AG04450 (cell line): ENCODE measurements at regions not wholly inside any gene's neighbourhood (a gene's known extent, or its start where the extent isn't known, plus 50 kb on each side); places are given as distances from the start of the nearest gene placed in this dataset.

ENCODE experiments used
- CTCF ChIA-PET: fragments of 300-600, 350-600 bp; formaldehyde crosslinking; extraction: SDS; loops from one replicate; lab custom pipeline; 2022; ENCODE audit warnings: antibody characterized with exemption, inconsistent platforms; lab: Charles Lee
- POLR2A ChIA-PET: fragments of 350-600 bp; formaldehyde crosslinking; extraction: SDS; loops from one replicate; lab custom pipeline; 2021; ENCODE audit warnings: antibody characterized with exemption, inconsistent platforms; lab: Yijun Ruan, JAX
- DNase-seq: peaks from one replicate; pipeline ENCODE4 v3.0.0-alpha.2; 2011; ENCODE audit warnings: low read depth, low spot score
- H3K27ac ChIP-seq: one replicate; pipeline ENCODE4 v1.5.1; 2012; ENCODE audit warnings: low read depth, low read length, control low read depth
- H3K27me3 ChIP-seq: one replicate; pipeline ENCODE4 v1.6.0; 2012; ENCODE audit warnings: low read length; ENCODE audit not compliant: control insufficient read depth, insufficient read depth
- H3K4me3 ChIP-seq: 2 replicates; pipeline ENCODE4 v1.5.1; 2011; ENCODE audit warnings: mild to moderate bottlenecking, low read depth, low read length, control low read depth
- H3K9me3 ChIP-seq: 2 replicates; pipeline ENCODE4 v1.5.1; 2012; ENCODE audit warnings: low read length; ENCODE audit not compliant: control insufficient read depth, insufficient read depth
- CTCF ChIP-seq: IDR thresholded peaks from 2 replicates; pipeline ENCODE4 v1.5.1; 2011; ENCODE audit warnings: low read depth, low read length, control low read depth, inconsistent platforms

- no peak for TF ChIP-seq CTCF
- H3K27me3 ChIP-seq, result no peaks in the 10 kb centered on the region
- CTCF ChIA-PET, result no interaction called here
- H3K27ac ChIP-seq, result no peak overlapping the region
- no peak overlapping the region for H3K4me3 ChIP-seq
- POLR2A ChIA-PET, result no interaction called here
- H3K9me3 ChIP-seq, result peaks cover 2% of the 10 kb centered on the region; the same call in 1 of the 2 replicates
- DNase-seq, result no peak
Observed at GRCh38 chr13:69566104-69566716, 541.4 kb upstream of the ATXN8OS start.

DNA sequence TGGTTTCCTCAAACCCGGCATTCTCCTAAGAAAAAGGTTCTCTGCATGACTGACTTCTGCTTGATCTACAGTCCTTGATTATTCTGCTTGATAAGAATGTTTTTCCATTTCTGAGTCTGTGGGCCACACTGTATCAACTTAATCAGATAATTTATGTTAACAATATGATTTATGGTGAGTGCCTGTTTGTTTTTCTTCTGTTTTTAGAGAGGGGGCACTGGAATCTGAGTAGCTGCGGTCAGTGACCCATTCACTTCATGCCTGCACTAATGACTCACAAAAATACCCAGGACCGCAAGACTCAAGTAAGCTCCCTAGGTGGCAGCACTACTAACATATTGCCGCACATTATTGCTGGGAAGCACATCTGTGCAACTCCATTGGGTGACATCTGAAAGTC, 542.3 kb upstream of the ATXN8OS start:
- TF ChIP-seq CTCF, result no peak
- ChIA-PET POLR2A (no interaction called here), CTCF (no interaction called here)
- DNase-seq, result no peak
- H3K4me3 ChIP-seq, result no peak overlapping the region
- peaks cover 2% of the 10 kb centered on the region; the same call in 1 of the 2 replicates for H3K9me3 ChIP-seq
- H3K27me3 ChIP-seq, result no peaks in the 10 kb centered on the region
- no peak overlapping the region for H3K27ac ChIP-seq

GRCh38 chr13:69556540-69557196, 551.0 kb upstream of the ATXN8OS start:
- H3K27ac ChIP-seq, result no peak overlapping the region
- POLR2A ChIA-PET, result no interaction called here
- CTCF ChIA-PET, result no interaction called here
- peaks cover 12% of the 10 kb centered on the region for H3K9me3 ChIP-seq
- no peak overlapping the region for H3K4me3 ChIP-seq
- no peaks in the 10 kb centered on the region for H3K27me3 ChIP-seq
- TF ChIP-seq CTCF, result no peak
- DNase-seq, result no peak

DNA sequence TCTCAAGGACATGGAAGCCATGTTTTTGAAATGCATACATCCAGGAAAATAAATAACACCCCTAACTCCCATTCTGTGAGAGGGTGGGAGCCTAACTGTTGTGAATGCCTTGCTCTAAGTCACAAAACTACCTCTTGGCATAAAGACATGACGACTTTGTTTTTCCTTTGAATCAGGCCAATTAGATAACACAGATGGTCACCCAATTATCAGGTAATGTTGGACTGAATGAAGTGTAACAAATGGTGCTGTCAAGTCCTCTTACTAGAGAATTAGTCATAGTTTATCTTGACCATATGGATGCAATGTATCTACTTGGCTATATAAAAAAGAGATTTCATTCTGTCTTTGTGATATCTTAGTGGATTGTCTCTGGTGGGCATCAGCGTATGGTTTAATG, 553.6 kb upstream of the ATXN8OS start:
- no peak for DNase-seq
- TF ChIP-seq CTCF, result no peak
- Histone ChIP-seq H3K27ac (no peak overlapping the region), H3K4me3 (no peak overlapping the region), H3K9me3 (peaks cover 12% of the 10 kb centered on the region), H3K27me3 (no peaks in the 10 kb centered on the region)
- CTCF ChIA-PET, result interaction anchor here (0.6 kb wide), 1 partner anchor 1035 kb away, joined by 3 read pairs; no protein-coding TSS in a partner anchor
- POLR2A ChIA-PET, result no interaction called here

- no peak for TF ChIP-seq CTCF
- Histone ChIP-seq H3K27ac (no peak overlapping the region), H3K27me3 (no peaks in the 10 kb centered on the region), H3K4me3 (no peak overlapping the region), H3K9me3 (peaks cover 15% of the 10 kb centered on the region)
- no peak for DNase-seq
- POLR2A ChIA-PET, result no interaction called here
- CTCF ChIA-PET, result no interaction called here
Observed at GRCh38 chr13:69551193-69551592, 556.4 kb upstream of the ATXN8OS start.
